Keratinocyte (primary cell): ENCODE measurements at regions not wholly inside any gene's neighbourhood (a gene's known extent, or its start where the extent isn't known, plus 50 kb on each side); places are given as distances from the start of the nearest gene placed in this dataset.
"Not testable (repeated sequence)": the region's sequence is repeated elsewhere in the genome, so short reads cannot be mapped to it uniquely, and the experiment has no call there.

Source experiments
- DNase-seq: peaks from one replicate; pipeline ENCODE4 v3.0.0-alpha.2; 2011; ENCODE audit warnings: low read depth, missing footprints, low spot score
- FAIRE-seq: peaks from 2 replicates; lab custom pipeline; 2011; peaks lifted over from hg19 to GRCh38; lab: Jason Lieb, UNC
- H2AFZ ChIP-seq: 2 replicates; pipeline ENCODE4 v1.6.0; 2012; ENCODE audit warnings: low read length, control low read depth, inconsistent platforms; ENCODE audit not compliant: control insufficient read depth
- H3K27ac ChIP-seq: 2 replicates; pipeline ENCODE4 v1.5.1; 2011; ENCODE audit warnings: low read length; ENCODE audit not compliant: control insufficient read depth, insufficient read depth
- H3K27me3 ChIP-seq: 3 replicates; pipeline ENCODE4 v1.6.0; 2011; ENCODE audit warnings: low read length; ENCODE audit not compliant: control insufficient read depth, insufficient read depth; ENCODE audit errors: extremely low read depth
- H3K36me3 ChIP-seq, 2 experiments: 2 replicates in 1 of 2; 3 replicates in 1 of 2; pipeline ENCODE4 v1.5.1; 2011; ENCODE audit warnings: low read length in 2 of 2, mild to moderate bottlenecking in 1 of 2; ENCODE audit not compliant: control insufficient read depth in 2 of 2, insufficient read depth in 2 of 2; ENCODE audit errors: extremely low read depth in 1 of 2
- H3K4me1 ChIP-seq: 3 replicates; pipeline ENCODE4 v1.5.1; 2011; ENCODE audit warnings: low read length; ENCODE audit not compliant: control insufficient read depth, insufficient read depth; ENCODE audit errors: extremely low read depth
- H3K4me2 ChIP-seq: 3 replicates; pipeline ENCODE4 v1.6.0; 2011; ENCODE audit warnings: low read depth, low read length; ENCODE audit not compliant: control insufficient read depth, insufficient read depth; ENCODE audit errors: extremely low read depth
- H3K4me3 ChIP-seq, 3 experiments: fragments of 200-600 bp in 1 of 3; sonication (generic) in 1 of 3; 2 replicates in 2 of 3; 3 replicates in 1 of 3; pipeline ENCODE4 v1.5.1; 2011 to 2016; ENCODE audit warnings: low read length in 3 of 3, mild to moderate bottlenecking in 3 of 3, control low read depth in 2 of 3, inconsistent platforms in 1 of 3, low read depth in 1 of 3, mixed read lengths in 1 of 3, mixed run types in 1 of 3, moderate library complexity in 1 of 3; ENCODE audit not compliant: control insufficient read depth in 2 of 3, insufficient read depth in 2 of 3; ENCODE audit errors: extremely low read depth in 1 of 3
- H3K79me2 ChIP-seq: 2 replicates; pipeline ENCODE4 v1.6.0; 2012; ENCODE audit warnings: low read length; ENCODE audit not compliant: control insufficient read depth, insufficient read depth
- H3K9ac ChIP-seq: 3 replicates; pipeline ENCODE4 v1.6.0; 2011; ENCODE audit warnings: low read length; ENCODE audit not compliant: control insufficient read depth, insufficient read depth; ENCODE audit errors: extremely low read depth
- H3K9me1 ChIP-seq: 3 replicates; pipeline ENCODE4 v1.6.0; 2011; ENCODE audit warnings: low read length; ENCODE audit not compliant: control insufficient read depth, insufficient read depth; ENCODE audit errors: extremely low read depth
- H3K9me3 ChIP-seq: 2 replicates; pipeline ENCODE4 v1.5.1; 2012; ENCODE audit warnings: low read depth, low read length; ENCODE audit not compliant: control insufficient read depth
- H4K20me1 ChIP-seq: 3 replicates; pipeline ENCODE4 v1.6.0; 2011; ENCODE audit warnings: low read length; ENCODE audit not compliant: control insufficient read depth, insufficient read depth; ENCODE audit errors: extremely low read depth
- EZH2 ChIP-seq: IDR thresholded peaks from one replicate; pipeline ENCODE4 v1.6.1; 2012; ENCODE audit warnings: inconsistent platforms, mild to moderate bottlenecking, low read length, moderate library complexity
- dilution Hi-C: fragments of 300-500 bp; cut with MboI; formaldehyde crosslinking; loops from one replicate; pipeline ENCODE4 v1.7.0; 2020; ENCODE audit warnings: low sequenced_read_pairs; ENCODE audit not compliant: extremely low pct_ligation_motif_present
- TF ChIP-seq, protein P1 (sequence below), 3 experiments: IDR thresholded peaks in 1 of 3; conservative IDR thresholded peaks in 1 of 3; optimal IDR thresholded peaks in 1 of 3; 2 replicates in 2 of 3; 3 replicates in 1 of 3; pipeline versions ENCODE3 to v1.5.1; 2011; ENCODE audit warnings: low read length in 3 of 3, mild to moderate bottlenecking in 3 of 3, moderate library complexity in 2 of 3, control low read depth in 1 of 3, inconsistent platforms in 1 of 3; ENCODE audit not compliant: insufficient read depth in 2 of 3; ENCODE audit errors: extremely low read depth in 1 of 3

- DNase-seq: no peak
- Histone ChIP-seq H3K4me3 (no peak overlapping the region), H4K20me1 (no peaks in the 10 kb centered on the region), H3K4me2 (no peak overlapping the region), H2AFZ (no peak overlapping the region), H3K9ac (no peak overlapping the region), H3K9me1 (no peaks in the 10 kb centered on the region), H3K79me2 (no peaks in the 10 kb centered on the region), H3K9me3 (no peaks in the 10 kb centered on the region), H3K27ac (no peak overlapping the region), H3K27me3 (no peaks in the 10 kb centered on the region), H3K4me1 (no peaks in the 10 kb centered on the region), H3K36me3 (no peaks in the 10 kb centered on the region)
- TF ChIP-seq, protein P1, sequence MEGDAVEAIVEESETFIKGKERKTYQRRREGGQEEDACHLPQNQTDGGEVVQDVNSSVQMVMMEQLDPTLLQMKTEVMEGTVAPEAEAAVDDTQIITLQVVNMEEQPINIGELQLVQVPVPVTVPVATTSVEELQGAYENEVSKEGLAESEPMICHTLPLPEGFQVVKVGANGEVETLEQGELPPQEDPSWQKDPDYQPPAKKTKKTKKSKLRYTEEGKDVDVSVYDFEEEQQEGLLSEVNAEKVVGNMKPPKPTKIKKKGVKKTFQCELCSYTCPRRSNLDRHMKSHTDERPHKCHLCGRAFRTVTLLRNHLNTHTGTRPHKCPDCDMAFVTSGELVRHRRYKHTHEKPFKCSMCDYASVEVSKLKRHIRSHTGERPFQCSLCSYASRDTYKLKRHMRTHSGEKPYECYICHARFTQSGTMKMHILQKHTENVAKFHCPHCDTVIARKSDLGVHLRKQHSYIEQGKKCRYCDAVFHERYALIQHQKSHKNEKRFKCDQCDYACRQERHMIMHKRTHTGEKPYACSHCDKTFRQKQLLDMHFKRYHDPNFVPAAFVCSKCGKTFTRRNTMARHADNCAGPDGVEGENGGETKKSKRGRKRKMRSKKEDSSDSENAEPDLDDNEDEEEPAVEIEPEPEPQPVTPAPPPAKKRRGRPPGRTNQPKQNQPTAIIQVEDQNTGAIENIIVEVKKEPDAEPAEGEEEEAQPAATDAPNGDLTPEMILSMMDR (optimal IDR thresholded peaks at IDR 0.05 in 1 of 3, IDR thresholded peaks at IDR 0.05 in 1 of 3, conservative IDR thresholded peaks at IDR 0.05 in 1 of 3; ENCODE audit: extremely low read depth in 1 of 3, insufficient read depth in 2 of 3, low read length in 3 of 3): no peak
- dilution Hi-C loops: no loop called here
- FAIRE-seq: no peak
Measured at GRCh38 chr5:99010294-99010693, 81.5 kb upstream of the CHD1 start.

- H4K20me1 ChIP-seq, H3K4me1 ChIP-seq, dilution Hi-C loops, H2AFZ ChIP-seq, H3K27ac ChIP-seq, H3K4me2 ChIP-seq, FAIRE-seq, H3K9me3 ChIP-seq, H3K27me3 ChIP-seq, H3K9me1 ChIP-seq, H3K36me3 ChIP-seq, DNase-seq, H3K79me2 ChIP-seq, H3K9ac ChIP-seq, H3K4me3 ChIP-seq: not testable (repeated sequence)
Measured at GRCh38 chr5:99008009-99008408, 79.2 kb upstream of the CHD1 start.

DNA sequence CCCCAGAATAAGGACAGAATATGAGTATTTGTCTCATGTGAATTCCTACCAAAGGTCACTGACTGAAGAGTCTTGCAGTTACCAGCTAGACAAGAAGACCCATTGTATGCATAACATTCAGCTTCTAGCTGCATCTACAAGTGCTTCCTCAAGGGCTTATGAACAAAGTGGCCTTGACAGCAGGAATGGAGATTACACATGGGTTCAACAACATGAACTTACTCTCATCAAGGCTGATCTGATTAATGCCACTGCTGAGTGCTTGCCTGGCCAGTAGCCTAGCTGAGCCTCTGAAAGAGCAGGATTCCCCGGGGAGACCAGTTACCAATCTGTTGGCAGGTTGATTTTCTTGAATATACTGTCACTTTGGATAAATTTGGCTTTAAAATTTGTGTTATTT, 76.7 kb upstream of the CHD1 start:
- dilution Hi-C loops: no loop called here
- no peak overlapping the region for H2AFZ ChIP-seq

More for the DNA sequence above, 76.7 kb upstream of the CHD1 start:
- Histone ChIP-seq H3K79me2 (no peaks in the 10 kb centered on the region), H3K4me3 (no peak overlapping the region), H3K4me2 (no peak overlapping the region), H4K20me1 (no peaks in the 10 kb centered on the region), H3K4me1 (no peaks in the 10 kb centered on the region), H3K27me3 (no peaks in the 10 kb centered on the region), H3K36me3 (no peaks in the 10 kb centered on the region), H3K9me1 (no peaks in the 10 kb centered on the region), H3K9me3 (no peaks in the 10 kb centered on the region), H3K9ac (no peak overlapping the region), H3K27ac (no peak overlapping the region)
- no peak for DNase-seq
- TF ChIP-seq, protein P1 (optimal IDR thresholded peaks at IDR 0.05 in 1 of 3, IDR thresholded peaks at IDR 0.05 in 1 of 3, conservative IDR thresholded peaks at IDR 0.05 in 1 of 3; ENCODE audit: extremely low read depth in 1 of 3, insufficient read depth in 2 of 3, low read length in 3 of 3): no peak
- TF ChIP-seq EZH2: no peak
- no peak for FAIRE-seq
